Mesodermal cell (in vitro differentiated cells): ENCODE measurements at regions not wholly inside any gene's neighbourhood (a gene's known extent, or its start where the extent isn't known, plus 50 kb on each side); places are given as distances from the start of the nearest gene placed in this dataset.

ENCODE experiments used
- H3K27ac ChIP-seq: 2 replicates; pipeline ENCODE4 v1.7.0; 2013; ENCODE audit warnings: mild to moderate bottlenecking, low read depth, low read length, moderate library complexity; ENCODE audit not compliant: severe bottlenecking
- H3K36me3 ChIP-seq: 2 replicates; pipeline ENCODE4 v1.7.1; 2013; ENCODE audit warnings: mild to moderate bottlenecking, low read length, moderate library complexity; ENCODE audit not compliant: control insufficient read depth, insufficient read depth
- H3K4me1 ChIP-seq: one replicate; pipeline ENCODE4 v1.7.1; 2013; ENCODE audit warnings: mild to moderate bottlenecking, low read length; ENCODE audit not compliant: insufficient read depth, control insufficient read depth, poor library complexity, severe bottlenecking
- H3K4me3 ChIP-seq: 2 replicates; pipeline ENCODE4 v1.7.0; 2013; ENCODE audit warnings: low read length, control low read depth, mild to moderate bottlenecking; ENCODE audit not compliant: insufficient read depth, poor library complexity, severe bottlenecking; ENCODE audit errors: extremely low read depth
- H3K9me3 ChIP-seq: 2 replicates; pipeline ENCODE4 v1.7.1; 2013; ENCODE audit warnings: mild to moderate bottlenecking, low read length, moderate library complexity; ENCODE audit not compliant: control insufficient read depth
- WGBS, 2 experiments: methylation state at CpG; one replicate each; pipeline ENCODE4 v1.1.5; 2013; ENCODE audit warnings: missing lambda C conversion rate in 2 of 2; ENCODE audit not compliant: insufficient coverage in 2 of 2; 5-methylcytosine and 5-hydroxymethylcytosine counted together

DNA sequence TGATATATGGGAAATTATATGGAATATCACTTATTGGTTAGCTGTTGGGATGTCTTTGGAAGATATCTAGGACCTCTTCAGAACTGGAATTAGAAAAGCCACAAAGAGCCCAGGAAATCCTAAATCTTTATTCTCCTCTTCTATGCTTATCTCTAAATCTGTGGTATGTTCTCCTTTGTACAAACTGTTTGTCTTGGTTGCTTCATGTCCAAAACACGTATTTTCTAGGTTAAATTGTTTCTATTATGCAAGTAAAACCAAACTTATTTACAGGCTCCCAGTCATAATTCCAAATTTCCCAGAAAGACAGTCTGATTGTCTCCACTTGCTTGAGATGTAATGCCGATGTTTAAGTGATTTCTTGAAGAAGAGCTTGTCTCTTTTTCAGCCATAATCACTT is 650.9 kb downstream of the CDH11 start:
- H3K4me3 ChIP-seq, result no peak overlapping the region
- peaks cover 5% of the 10 kb centered on the region for H3K9me3 ChIP-seq
- no CpG with 5 or more reads among the region's 2 CpGs for WGBS, 2 experiments
- H3K4me1 ChIP-seq, result no peaks in the 10 kb centered on the region
- H3K36me3 ChIP-seq, result no peaks in the 10 kb centered on the region
- no peak overlapping the region for H3K27ac ChIP-seq

DNA sequence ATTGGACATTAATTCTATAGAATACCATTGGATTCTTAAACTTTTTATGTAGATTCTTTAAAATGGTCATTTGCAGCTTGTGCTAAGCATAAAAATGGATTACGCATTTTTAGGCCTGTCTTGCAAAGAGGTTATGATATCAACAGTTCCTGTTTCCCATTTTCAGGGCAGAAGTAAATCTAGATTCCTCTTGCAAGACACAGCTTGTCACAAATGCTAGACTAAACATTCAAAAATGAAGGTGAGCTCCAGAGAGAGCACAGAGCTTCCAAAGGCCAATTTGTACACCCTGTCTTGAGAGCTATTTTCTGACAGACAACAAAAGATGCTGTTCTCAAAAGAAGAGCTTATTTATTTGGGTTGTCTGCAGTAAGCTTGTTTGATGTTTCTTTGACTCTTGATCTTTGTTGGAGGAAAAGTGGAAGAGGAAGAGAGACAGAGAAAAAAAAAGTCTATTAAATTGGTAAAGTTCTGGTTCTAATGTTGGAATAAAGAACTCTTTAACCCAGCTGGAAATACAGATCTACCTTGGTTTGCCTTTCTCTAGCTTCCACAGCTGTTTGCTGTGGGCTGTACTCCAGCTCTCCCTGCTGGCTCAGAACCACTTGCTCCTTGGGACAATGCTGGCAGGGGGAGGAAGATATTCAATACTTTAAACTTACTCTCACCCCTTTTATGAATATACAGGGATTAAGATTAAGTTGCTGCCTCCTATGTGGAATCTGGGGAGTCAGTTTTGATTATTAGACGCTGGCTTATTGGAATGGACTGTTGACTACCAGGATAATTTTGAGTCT is 651.8 kb downstream of the CDH11 start:
- H3K36me3 ChIP-seq, result no peaks in the 10 kb centered on the region
- no peaks in the 10 kb centered on the region for H3K4me1 ChIP-seq
- H3K4me3 ChIP-seq, result no peak overlapping the region
- peaks cover 5% of the 10 kb centered on the region for H3K9me3 ChIP-seq
- H3K27ac ChIP-seq, result no peak overlapping the region
- 86 to 100% methylated on average over 1 of the region's 2 CpGs for WGBS, 2 experiments

DNA sequence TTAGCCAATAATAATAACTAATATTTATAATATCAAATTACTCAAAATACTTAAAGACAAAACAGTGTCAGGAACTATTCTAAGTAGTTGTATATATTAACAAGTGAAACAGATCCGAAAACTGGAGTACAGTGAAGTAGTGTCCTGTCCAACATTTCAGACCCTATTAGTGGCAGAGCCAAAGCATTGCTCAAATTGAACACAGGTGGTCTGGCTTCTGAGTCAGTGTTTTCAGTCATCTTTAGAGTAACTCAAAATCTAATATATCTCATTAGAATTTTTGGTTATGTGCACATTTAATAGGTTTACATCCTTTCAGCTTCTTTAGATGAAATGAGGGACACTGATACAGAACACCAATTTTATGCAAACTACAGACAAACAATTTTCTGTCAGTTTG is 652.5 kb downstream of the CDH11 start:
- WGBS, 2 experiments, result no CpG with 5 or more reads among the region's 1 CpG
- Histone ChIP-seq H3K36me3 (no peaks in the 10 kb centered on the region), H3K9me3 (peaks cover 5% of the 10 kb centered on the region), H3K4me3 (no peak overlapping the region), H3K4me1 (no peaks in the 10 kb centered on the region), H3K27ac (no peak overlapping the region)

DNA sequence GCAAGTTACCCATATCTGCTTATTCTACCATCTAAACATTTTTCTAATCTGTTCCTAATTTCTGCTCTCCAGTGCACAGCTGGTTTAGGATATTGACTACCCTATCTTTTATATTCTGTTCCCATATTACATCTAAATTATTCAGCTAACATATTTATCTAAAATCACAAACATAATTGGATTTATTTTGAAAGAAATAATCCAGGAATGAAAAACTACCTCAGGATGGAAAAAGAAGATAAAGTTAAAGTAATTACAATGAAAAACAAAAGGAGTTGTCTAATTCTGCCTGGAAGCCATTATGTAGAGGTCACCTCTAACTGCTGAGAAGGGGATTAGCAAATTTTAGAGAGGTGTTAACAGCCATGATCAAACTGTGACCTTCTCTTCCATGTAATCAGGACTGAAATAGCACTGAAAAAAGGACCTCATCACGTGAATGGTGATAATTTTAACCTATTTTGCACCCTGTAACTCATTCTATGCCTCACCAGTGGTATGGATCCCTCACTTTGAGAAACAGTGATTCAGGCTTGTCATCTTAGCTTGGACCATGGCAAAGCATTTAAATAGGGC is 653.3 kb downstream of the CDH11 start:
- Histone ChIP-seq H3K4me1 (no peaks in the 10 kb centered on the region), H3K4me3 (no peak overlapping the region), H3K9me3 (peaks cover 5% of the 10 kb centered on the region), H3K36me3 (no peaks in the 10 kb centered on the region), H3K27ac (no peak overlapping the region)
- WGBS, 2 experiments, result 83 to 100% methylated on average over 1 of the region's 1 CpG

DNA sequence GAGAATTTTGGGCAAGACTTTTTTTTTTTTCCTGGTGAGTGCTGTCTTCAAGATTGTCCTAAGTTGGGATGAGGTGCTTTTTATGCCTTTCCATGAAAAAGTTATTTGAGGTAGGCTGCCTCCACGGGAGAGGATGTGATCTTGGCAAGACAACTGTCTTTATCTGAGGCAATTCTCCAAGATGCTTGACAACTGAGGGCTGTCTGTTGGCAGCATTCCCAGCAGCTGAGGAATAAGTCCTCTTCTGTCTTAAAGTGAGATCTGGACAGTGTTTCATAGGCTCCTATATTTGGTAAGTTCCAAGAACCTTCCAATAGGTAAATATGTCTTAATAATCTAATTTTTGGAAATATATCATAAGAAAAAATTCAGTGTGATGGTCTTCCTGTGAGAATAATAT is 662.0 kb downstream of the CDH11 start:
- no peaks in the 10 kb centered on the region for H3K4me1 ChIP-seq
- WGBS, 2 experiments, result 86 to 89% methylated on average over 1 of the region's 1 CpG
- H3K27ac ChIP-seq, result no peak overlapping the region
- H3K9me3 ChIP-seq, result no peaks in the 10 kb centered on the region
- H3K36me3 ChIP-seq, result no peaks in the 10 kb centered on the region
- H3K4me3 ChIP-seq, result no peak overlapping the region

DNA sequence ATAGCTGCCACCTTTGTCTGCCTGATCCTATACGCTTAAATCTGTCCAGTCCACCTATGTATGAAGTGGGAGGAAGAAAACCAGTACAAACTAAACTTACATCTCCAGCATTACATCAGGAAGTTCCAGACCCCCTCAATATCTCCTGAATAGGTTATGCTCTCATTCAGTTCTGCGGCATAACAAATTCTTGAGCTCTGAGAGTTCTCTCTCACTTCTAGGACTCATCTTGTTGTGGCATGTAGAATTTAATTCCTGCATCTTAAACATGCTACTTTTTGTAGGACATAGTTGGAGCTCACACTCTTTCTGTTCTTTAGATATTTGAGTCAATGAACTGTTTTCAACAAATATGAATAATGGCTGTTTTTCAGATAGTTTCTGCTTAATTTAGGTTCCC is 662.5 kb downstream of the CDH11 start:
- Histone ChIP-seq H3K27ac (no peak overlapping the region), H3K4me3 (no peak overlapping the region), H3K4me1 (no peaks in the 10 kb centered on the region), H3K36me3 (no peaks in the 10 kb centered on the region), H3K9me3 (no peaks in the 10 kb centered on the region)
- no CpG with 5 or more reads among the region's 2 CpGs for WGBS, 2 experiments

DNA sequence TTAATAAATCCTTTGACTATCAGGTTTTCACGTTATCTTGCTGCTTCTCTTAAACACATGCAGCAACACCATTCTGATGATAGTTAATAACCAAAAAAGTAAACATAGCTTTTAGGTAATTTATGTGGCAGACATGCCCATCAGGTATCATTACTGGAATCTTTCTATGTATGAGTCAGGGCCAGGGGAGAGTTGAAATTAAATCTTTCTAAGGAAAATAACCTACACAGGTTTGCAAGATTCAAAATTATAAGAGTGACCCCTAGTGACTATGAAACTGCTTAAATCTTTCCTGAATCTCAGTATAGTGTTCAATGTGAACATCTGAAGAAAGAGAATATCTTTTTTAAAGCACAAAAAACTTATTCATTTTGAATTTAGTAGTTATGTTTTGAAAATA is 666.6 kb downstream of the CDH11 start:
- WGBS, 2 experiments, result no CpG with 5 or more reads among the region's 1 CpG
- H3K9me3 ChIP-seq, result no peaks in the 10 kb centered on the region
- no peaks in the 10 kb centered on the region for H3K4me1 ChIP-seq
- no peaks in the 10 kb centered on the region for H3K36me3 ChIP-seq
- no peak overlapping the region for H3K27ac ChIP-seq
- no peak overlapping the region for H3K4me3 ChIP-seq

DNA sequence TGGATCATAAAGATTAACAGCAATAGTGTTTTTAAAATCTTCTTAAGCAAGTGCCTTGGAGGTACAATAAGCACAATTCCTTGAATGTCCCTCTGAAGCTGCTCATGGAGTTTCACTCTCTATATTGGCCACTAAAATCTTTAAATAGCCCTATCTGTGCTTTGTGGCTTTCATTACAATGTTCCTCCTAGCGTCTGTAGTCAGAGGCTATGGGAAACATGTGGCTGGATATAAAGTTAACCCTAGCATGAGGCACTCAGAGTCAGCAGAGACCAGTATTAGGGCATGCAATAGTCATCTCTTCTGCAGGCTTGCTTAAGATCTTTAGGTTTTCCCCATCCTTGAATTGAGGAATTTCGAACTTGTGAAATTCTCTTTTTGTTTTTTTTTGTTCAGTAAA is 668.2 kb downstream of the CDH11 start:
- H3K36me3 ChIP-seq, result no peaks in the 10 kb centered on the region
- WGBS, 2 experiments, result 58 to 80% methylated on average over 1 to 2 of the region's 2 CpGs
- no peaks in the 10 kb centered on the region for H3K4me1 ChIP-seq
- no peaks in the 10 kb centered on the region for H3K9me3 ChIP-seq
- no peak overlapping the region for H3K4me3 ChIP-seq
- no peak overlapping the region for H3K27ac ChIP-seq

DNA sequence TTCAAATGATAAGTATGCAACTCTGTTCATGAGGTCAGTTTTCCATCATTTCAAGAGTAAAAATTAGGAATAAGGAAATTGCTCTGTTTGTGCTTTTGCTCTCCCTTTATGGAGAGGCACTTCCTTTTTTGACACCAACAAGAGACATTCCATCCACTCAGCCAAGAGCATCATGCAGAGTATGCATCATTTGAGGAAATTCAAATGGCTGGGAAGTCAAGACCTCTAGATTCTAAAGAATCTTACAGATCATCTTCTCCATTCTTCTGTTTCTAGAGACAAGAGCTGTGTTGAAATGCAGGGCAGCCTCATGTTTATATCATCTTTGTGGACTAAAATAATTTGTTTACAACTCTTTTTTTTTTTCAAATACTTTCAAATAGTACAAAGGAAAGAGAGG is 669.4 kb downstream of the CDH11 start:
- H3K9me3 ChIP-seq, result no peaks in the 10 kb centered on the region
- no peaks in the 10 kb centered on the region for H3K36me3 ChIP-seq
- no peak overlapping the region for H3K4me3 ChIP-seq
- H3K27ac ChIP-seq, result no peak overlapping the region
- no peaks in the 10 kb centered on the region for H3K4me1 ChIP-seq

DNA sequence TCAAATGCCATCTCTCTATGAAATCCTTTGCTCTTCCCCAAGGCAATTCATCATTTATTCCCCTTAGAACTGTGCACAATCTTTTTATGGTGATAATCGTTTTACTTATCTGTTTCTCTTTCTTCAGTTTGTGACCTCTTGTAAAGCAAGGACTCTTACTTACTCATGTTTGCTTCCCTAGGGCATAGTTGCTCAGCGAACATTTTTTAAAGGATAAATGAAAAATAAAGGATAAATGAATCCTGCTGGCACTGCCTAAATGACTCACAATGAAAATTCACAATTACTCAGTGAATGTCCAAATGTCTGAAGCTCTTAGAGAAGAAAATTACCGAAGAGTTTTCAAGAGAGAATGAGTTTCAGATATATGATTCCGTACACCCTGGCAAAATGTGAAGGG is 671.7 kb downstream of the CDH11 start:
- Histone ChIP-seq H3K4me3 (no peak overlapping the region), H3K27ac (no peak overlapping the region), H3K9me3 (no peaks in the 10 kb centered on the region), H3K4me1 (no peaks in the 10 kb centered on the region), H3K36me3 (no peaks in the 10 kb centered on the region)
- WGBS, 2 experiments, result 84 to 100% methylated on average over 1 to 3 of the region's 4 CpGs

DNA sequence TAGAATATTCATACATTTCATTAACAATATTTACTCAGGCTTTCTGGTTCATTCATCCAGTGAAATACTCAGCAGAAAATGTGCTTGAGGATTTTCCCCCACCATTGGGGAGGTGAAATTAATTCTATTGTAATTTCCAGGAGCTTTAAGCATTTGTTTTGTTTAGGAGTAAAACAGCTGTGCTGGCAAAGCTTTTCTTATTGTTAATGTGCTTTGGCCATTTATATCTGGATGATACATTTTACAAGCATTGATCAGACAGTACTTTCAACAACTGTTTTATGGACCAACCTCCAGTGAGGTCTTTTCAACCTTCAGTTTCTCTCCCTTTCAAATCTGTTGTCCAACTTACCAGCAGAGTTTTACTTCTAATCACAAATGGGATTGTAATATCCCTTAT is 672.4 kb downstream of the CDH11 start:
- Histone ChIP-seq H3K4me3 (no peak overlapping the region), H3K4me1 (no peaks in the 10 kb centered on the region), H3K36me3 (no peaks in the 10 kb centered on the region), H3K27ac (no peak overlapping the region), H3K9me3 (no peaks in the 10 kb centered on the region)
